Right lobe of liver (tissue), 4 donors: ENCODE measurements at regions not wholly inside any gene's neighbourhood (a gene's known extent, or its start where the extent isn't known, plus 50 kb on each side); places are given as distances from the start of the nearest gene placed in this dataset.

Experiments
- POLR2A ChIP-seq: fragments of 450-650 bp; IDR thresholded peaks from one replicate; pipeline ENCODE4 v1.6.1; 2017; ENCODE audit warnings: antibody characterized with exemption, mild to moderate bottlenecking
- TF ChIP-seq, protein P1 (sequence below), 4 donors: fragments of 200-600 bp in 3 of 4; fragments of 450-650 bp in 1 of 4; IDR thresholded peaks; one replicate each; pipeline versions ENCODE4 v1.5.1 to v1.8.0; 2016 to 2022; ENCODE audit warnings: antibody characterized with exemption in 4 of 4, mild to moderate bottlenecking in 2 of 4
- donor health status: DM: no; HTN: no; CAD: no.
- donor health status: DM: no; HTN: no; CAD: no.
- donor health status: DM: no; HTN: yes; CAD: no.

DNA sequence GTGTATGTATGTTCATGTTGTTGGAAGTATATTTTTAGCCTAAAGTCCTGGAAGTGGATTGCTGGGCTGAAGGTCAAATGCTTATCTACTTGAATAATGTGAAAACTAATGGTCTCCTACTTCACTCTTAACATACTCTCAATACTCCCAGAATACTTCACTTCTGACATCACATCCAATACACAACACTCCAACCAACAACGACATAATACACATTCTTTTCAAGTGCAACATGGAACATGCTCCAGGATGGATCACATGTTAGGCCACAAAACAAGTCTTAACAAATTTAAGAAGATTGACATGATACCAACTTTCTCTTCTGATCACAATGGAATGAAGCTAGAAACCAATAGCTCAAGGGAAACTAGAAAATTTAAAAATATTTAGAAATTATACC, 126.9 kb upstream of the ADCY1 start:
- TF ChIP-seq, protein P1, sequence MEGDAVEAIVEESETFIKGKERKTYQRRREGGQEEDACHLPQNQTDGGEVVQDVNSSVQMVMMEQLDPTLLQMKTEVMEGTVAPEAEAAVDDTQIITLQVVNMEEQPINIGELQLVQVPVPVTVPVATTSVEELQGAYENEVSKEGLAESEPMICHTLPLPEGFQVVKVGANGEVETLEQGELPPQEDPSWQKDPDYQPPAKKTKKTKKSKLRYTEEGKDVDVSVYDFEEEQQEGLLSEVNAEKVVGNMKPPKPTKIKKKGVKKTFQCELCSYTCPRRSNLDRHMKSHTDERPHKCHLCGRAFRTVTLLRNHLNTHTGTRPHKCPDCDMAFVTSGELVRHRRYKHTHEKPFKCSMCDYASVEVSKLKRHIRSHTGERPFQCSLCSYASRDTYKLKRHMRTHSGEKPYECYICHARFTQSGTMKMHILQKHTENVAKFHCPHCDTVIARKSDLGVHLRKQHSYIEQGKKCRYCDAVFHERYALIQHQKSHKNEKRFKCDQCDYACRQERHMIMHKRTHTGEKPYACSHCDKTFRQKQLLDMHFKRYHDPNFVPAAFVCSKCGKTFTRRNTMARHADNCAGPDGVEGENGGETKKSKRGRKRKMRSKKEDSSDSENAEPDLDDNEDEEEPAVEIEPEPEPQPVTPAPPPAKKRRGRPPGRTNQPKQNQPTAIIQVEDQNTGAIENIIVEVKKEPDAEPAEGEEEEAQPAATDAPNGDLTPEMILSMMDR (IDR thresholded peaks at IDR 0.05) = no peak
- TF ChIP-seq POLR2A = no peak
